Ovary (tissue), 3 donors: ENCODE measurements at regions not wholly inside any gene's neighbourhood (a gene's known extent, or its start where the extent isn't known, plus 50 kb on each side); places are given as distances from the start of the nearest gene placed in this dataset.

Experiments
- POLR2A ChIP-seq: fragments of 450-650 bp; IDR thresholded peaks from one replicate; pipeline ENCODE4 v1.6.1; 2017; ENCODE audit warnings: antibody characterized with exemption, mild to moderate bottlenecking, moderate library complexity
- TF ChIP-seq, protein P1 (sequence below), 3 donors: fragments of 450-650 bp in 2 of 3; fragments of 200-600 bp in 1 of 3; IDR thresholded peaks; one replicate each; pipeline versions ENCODE4 v1.5.1 to v1.8.0; 2016 to 2022; ENCODE audit warnings: antibody characterized with exemption in 3 of 3, mild to moderate bottlenecking in 1 of 3
- donor health status: DM: no; HTN: no; CAD: no.

DNA sequence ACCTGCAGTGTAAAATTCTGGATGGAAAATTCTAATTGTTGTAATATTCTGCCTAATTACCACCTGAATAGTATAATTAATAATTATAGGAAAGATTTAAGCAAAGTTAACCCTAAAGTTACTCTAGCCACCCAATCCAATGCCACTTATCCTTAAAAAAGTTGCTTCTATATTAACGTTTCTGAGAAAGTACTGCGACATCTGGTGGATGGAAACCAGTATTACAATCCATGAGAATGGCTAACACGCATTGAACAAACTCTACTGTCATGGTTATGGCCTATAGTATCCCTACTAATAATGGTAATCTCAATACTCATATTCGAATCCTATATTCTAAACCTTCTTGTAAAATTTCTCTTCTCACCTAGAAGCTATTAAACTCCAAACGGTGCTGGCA, 1551.8 kb downstream of the SLITRK1 start:
- TF ChIP-seq, protein P1, sequence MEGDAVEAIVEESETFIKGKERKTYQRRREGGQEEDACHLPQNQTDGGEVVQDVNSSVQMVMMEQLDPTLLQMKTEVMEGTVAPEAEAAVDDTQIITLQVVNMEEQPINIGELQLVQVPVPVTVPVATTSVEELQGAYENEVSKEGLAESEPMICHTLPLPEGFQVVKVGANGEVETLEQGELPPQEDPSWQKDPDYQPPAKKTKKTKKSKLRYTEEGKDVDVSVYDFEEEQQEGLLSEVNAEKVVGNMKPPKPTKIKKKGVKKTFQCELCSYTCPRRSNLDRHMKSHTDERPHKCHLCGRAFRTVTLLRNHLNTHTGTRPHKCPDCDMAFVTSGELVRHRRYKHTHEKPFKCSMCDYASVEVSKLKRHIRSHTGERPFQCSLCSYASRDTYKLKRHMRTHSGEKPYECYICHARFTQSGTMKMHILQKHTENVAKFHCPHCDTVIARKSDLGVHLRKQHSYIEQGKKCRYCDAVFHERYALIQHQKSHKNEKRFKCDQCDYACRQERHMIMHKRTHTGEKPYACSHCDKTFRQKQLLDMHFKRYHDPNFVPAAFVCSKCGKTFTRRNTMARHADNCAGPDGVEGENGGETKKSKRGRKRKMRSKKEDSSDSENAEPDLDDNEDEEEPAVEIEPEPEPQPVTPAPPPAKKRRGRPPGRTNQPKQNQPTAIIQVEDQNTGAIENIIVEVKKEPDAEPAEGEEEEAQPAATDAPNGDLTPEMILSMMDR (IDR thresholded peaks at IDR 0.05), result no peak
- TF ChIP-seq POLR2A, result no peak
